ENCODE measurements at regions not wholly inside any gene's neighbourhood (a gene's known extent, or its start where the extent isn't known, plus 50 kb on each side); places are given as distances from the start of the nearest gene placed in this dataset.

DNA sequence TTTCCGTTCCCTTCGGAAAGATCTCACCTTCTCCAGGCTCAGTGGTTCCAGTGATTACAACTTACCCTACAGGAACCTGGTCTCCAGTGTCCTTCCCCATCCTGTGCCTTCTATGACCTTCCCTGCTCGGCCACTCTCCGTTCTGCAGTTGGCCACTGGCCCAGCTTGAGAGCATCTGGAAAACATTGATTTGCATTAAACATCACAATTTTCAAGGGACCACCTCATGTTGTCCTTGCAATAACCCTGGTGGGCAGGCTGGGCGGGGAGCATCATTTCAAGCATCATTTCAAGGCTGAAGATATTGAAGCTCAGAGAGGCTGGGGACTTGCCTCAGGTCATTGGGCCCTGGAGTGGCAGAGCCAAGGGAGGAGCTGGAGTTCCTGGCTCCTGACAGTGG, 177.4 kb downstream of the SEC61B start:
- no peak for DNase-seq (ENCODE audit: low read depth, low spot score)

DNA sequence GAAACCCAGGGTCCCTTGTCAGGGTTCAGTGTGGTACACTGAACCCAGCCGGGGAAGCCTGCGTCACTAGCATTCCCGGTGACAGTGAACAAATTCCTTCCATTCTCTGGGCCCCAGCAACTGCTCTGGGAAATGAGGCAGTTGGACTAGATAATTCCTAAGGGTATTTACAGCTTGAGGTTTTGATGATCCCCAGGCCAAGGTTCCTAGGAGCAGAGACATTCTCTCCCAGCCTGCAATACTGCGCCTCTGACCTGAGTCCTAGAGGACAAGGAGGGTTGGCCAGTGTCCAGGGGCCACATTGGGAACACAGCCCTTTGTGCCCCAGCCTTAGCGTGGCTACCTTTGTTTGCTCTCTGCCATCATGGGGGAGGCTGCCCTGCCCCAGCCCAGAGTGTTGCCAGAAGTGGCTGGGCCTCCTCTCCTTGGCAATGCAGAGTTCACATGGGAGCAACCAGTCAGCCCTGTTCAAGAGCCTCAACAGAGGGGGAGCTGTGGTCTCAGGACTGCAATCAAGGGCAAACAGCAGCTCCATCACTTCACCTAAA, 178.2 kb downstream of the SEC61B start:
- DNase-seq (ENCODE audit: low read depth, low spot score): peak; percentile 79

DNA sequence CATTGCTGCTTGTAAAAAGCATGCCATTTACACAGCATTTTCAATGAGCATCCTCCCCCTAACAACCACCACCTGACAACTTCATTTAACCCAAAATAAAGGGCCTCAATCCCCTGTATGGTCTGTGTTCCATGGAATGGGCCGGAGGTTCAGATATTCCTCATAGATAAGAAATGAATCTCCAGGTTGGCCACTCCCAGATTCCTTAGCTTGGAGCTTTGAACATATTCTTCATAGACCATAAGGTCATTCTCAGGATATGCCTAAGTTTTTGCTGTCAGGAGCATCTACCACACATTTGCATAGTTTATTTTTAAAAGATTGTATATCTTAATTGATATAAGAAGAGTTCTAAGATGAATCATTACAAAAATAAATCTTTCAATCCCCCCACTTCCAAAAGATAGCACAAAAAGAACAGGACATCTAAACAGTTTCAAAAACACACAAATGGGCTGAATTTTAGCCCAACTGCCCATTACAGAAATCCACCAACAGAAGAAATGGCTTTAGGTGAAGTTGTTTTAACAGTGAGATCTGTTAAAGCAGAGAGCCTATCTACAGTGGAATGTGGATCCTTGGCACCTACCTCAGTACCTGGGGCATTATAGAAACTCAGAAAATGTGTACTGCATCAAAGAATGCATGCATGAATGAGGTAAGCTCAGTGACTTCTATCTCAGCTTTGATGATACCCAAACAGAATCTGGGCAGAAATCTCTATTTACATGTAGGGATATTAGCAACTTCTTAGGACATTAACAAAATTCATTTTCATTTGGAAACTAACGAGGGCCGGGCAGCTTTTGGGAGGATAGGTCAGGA, 179.8 kb downstream of the SEC61B start:
- DNase-seq (ENCODE audit: low read depth, low spot score): no peak

DNA sequence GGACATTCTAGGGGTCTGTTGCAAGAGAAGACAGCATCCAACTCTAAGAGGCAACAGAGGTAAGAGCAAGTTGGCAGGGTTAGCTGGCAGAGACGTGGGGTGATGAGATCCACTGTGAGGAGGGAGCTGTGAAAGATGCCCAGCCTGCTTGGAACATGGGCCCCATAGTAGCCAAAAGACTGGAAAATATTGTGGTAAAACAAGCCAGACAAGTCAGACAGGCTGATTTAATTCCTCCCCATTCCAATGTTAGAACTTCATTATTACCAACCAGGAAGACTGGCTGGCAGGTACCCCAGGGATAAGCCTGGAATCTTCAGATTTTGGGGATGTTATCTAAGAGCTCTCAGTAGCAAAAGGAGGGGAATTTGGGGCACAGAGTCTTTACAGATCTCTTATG, 181.3 kb downstream of the SEC61B start:
- DNase-seq (ENCODE audit: low read depth, low spot score): no peak

DNA sequence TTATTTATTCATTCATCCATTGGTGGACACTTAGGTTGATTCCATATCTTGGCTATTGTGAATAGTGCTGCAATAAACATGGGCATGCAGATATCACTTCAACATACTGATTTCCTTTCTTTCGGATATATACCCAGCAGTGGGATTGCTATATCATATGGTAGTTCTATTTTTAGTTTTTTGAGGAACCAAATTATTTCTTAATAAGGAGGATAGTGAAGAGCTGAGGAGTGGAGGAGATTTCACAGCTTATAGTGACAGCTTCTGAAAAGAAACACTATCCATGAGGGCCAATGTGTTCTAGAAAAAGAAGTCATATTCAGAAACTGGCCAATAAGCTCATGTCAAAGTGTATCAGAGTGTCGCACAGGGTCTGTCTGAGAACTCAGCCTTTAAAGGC, 183.3 kb downstream of the SEC61B start:
- DNase-seq (ENCODE audit: low read depth, low spot score): no peak

DNA sequence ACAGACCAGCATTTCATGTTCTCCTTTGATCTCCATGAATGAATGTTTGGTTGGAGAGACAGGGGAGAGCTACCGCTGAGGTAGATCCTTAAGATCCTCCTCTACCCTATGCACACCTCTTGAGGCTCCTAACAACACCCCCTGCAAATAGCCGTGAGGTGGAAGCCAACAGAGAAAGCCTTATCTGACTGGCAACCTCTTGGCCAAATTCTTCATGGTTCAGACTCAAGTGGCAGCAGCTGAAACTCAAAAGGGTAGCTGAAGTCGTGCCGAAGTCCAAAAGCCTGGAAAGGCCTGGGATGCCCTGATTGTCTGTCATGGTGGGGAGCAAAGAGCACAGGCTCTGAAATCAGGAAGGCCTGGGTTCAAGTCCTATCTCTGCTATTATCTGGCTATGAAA, 184.9 kb downstream of the SEC61B start:
- no peak for DNase-seq (ENCODE audit: low read depth, low spot score)

DNA sequence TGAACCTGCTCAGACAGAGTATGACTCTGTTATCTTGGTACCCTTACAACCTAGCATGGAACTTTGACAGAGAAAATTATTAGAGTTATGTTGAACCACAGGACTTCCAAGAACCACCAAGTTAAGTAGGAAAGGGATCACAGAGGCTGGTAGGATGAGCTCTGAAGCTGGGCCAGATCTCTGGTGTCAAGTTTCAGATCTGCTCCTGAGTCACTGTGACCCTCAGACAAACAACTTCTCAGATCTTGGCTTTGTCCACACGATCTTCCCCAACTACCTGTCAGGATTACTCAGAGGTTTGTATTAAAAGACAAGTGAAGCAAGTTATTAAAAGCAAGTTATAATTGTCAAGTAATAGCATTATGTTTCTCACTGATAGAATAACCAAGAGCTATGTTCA, 189.0 kb downstream of the SEC61B start:
- peak; percentile 42 for DNase-seq (ENCODE audit: low read depth, low spot score)

DNA sequence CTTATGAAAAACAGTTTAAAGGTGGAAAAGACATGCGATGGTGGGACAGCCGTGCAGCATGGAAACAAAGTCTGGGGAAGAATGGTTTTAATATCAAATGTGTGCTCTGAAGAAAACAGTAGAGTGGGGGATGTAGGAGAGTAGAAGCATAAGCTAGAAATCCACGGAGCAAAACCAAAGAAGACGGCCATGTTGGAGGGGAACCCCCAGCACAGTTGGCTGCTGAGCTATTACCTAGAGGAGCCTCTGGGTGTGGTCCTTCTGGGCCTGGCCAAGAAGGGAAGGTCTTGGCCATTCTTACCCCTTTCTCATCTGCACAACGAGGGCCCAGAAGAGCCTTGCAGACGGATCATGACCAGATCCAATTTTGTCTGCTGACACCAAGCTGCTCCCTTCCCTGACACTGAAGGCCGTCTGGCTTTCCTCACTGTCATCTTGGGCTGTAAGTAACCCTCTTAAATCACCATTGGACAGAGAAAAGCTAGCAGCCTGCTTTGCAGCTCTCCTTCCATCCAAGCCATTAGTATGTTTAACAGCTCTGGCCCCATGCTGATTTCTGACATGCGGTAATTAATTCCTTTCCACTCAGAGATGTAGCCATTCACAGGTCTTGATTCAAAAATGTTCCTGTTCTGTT, 189.5 kb downstream of the SEC61B start:
- DNase-seq (ENCODE audit: low read depth, low spot score): peak; percentile 88

DNA sequence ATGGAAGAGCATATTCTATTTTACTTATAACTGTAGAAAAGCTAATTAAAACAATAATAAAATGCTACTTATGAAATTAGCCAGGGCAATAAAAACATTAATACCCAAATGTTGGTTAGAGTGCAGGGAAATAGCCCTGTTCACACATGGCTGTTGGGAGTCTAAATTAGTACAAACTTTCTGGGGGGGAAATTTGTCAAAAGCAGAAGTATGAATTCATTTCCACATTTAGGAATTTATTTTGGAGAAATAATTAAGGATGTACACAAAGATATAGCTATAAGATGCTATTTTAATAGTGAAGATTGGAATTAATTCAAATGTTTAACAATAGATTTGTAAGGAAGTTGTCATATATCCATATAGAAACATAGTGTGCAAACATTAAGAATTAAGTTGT, 190.5 kb downstream of the SEC61B start:
- no peak for DNase-seq (ENCODE audit: low read depth, low spot score)

DNA sequence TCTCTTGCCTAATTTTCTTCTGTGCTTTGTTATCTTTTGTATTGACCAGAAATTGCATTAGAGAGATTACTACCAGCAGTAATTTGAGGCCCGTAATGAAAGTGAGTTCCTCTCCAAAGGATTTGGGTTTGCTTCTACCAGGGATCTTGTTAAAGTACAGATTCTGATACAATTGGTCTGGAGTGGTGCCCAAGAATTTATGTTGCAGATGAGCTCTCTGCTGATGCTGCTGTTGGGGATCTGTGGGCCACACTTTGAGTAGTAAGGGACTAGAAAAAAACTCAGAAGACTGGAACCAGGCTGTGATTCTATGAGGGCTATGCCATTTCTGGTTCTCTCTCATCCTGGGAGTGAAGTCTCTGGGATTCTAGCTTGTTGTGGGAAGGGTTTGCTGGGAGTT, 192.2 kb downstream of the SEC61B start:
- no peak for DNase-seq (ENCODE audit: low read depth, low spot score)

DNA sequence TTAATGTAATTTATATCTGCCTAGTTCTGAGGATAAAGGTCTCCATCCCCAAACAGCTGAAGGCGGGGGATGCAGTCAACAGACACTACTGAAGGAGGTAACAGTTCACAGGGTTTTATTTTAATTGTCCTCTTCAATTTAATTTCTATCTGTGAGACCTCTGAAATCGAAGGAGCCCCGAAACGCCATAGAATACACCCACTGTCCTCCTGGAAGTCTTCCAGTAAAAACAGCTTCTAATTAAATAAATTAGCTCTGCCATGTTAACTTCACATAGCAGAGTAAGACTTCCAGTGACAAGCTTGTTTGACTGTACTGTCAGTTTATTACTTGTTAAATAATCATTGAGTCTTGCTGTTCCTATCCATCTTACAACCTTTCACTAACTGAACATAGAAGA, 193.5 kb downstream of the SEC61B start:
- DNase-seq (ENCODE audit: low read depth, low spot score): no peak

DNA sequence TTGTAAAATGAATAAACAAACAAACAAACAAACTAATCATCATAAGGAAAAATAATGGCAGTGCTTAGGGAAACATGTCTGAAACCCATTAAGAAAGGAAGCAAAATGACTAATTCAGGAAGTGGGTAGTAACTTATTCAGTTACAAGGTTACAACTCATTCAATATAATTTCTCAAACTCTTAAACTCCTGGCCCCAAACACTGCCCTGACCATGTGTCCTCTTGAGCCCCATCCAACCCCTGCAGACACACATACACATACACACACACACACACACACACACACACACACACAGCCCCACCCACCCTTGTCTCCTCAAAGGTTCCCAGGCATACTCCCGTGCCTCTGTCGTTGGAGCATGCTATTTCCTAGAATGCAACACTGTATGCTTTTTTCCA, 193.9 kb downstream of the SEC61B start:
- no peak for DNase-seq (ENCODE audit: low read depth, low spot score)

DNA sequence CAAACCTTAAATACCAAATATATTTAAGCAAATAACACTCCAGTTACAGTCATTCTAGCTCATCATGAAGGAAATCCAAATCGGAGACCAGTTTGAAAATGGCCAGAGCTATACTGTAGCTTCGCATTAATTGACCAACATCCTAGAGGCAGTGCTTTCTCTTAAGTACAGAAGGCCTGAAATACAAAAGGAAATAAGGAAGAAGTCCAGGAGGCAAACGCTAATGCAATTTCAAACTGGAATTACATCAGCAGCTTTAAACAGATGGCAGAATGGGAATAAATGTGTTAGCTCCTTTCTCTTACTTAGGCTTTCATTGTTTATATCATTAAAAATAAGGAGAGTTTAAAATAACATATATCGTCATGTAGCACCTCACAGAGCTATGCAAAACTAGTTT, 197.0 kb downstream of the SEC61B start:
- DNase-seq (ENCODE audit: low read depth, low spot score): no peak

DNA sequence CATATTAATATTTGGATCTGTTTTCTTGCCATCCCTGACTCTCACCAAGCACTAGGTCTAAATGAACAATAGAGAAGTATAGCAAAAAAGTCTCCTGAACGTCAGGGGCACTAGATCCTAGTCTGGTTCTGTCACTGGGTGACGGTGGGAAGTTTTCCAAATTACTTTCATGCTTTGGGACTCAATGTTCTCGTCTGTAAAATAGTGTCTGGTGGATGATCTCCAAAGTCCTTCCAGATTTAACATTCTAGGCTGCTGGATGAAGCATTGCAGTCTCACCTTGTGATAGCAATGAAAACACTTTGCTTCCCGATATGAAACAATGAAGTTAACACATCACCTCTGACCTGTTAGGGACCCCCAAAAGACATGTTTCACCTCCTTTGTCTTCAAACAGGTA, 199.3 kb downstream of the SEC61B start:
- DNase-seq (ENCODE audit: low read depth, low spot score): no peak

DNA sequence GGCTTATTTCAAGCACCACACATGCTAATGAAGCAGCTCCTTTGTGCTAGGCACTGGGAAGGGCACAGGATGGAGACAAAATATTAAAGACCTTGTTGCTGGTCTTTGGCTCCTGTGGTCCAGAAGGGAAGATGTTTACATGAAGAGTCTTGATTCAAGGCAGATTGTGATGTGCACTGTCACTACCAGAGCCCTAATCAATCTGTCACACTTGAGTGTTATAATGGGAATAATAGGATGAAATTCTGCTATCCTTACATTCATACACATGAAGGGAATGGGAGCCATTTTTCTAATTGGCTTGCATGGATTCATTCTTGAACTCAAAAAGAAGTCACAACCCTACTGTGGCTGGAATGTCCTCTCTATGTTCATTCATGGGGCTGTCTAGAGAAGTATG, 203.0 kb downstream of the SEC61B start:
- DNase-seq (ENCODE audit: low read depth, low spot score): no peak

DNA sequence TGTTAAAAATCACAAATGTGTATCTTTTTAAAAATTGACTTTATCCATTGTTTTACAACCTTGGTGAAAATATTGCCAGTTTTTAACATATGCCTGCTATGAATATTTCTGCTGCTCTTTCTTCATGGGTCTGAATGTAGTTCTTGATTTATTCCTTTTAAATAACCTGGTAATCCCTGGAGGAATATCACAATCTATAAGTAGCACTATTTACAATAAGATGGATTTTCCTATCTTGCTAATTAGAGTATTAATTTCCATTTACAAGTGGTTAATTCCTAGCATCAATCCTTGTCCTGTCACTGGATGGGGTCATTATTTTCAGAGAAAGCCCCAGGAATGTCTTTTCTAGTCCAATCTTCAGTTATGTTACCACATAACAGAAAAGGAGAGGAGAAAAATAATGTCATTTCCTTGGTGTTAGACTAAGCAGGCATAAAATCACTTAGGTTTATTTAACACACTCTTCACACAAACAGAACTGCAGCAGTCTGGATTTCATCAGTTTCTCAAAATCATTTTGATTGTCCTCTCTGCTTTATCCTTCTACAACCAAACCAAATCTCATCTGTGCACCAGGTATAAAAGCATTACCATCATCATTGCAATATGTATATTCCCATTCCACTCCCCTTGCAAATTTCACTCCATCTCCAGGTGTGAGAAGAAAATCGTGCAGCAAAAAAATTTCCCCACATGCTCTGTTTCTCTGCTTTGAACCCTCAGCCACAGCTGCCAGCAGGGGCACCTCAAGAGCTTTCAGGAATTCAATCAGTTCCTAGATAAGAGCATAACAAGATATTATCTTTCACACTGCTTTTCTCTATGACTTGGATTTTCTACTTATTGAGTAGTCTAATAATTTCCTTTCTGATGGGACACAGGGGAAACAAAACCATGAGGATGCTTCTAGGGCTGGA, 204.1 kb downstream of the SEC61B start:
- DNase-seq (ENCODE audit: low read depth, low spot score): no peak

DNA sequence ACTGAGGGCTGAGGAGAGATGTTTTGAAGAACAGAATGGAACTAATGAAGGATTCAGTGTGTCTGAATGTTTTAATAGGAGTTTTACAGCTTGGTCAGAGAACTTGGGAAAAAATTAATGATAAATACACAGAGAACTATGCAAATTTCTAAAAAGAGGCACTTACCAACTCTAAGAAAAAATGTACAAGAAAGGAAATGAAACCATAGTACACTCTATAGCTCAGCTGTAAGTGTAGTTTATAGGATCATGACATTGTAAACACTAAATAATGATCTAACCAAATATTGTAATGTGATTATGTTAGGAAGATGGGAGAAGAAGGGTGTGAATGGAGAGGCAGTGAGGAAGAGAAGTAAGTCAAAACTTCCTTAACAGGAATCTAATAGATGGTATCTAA, 205.2 kb downstream of the SEC61B start:
- DNase-seq (ENCODE audit: low read depth, low spot score): no peak

DNA sequence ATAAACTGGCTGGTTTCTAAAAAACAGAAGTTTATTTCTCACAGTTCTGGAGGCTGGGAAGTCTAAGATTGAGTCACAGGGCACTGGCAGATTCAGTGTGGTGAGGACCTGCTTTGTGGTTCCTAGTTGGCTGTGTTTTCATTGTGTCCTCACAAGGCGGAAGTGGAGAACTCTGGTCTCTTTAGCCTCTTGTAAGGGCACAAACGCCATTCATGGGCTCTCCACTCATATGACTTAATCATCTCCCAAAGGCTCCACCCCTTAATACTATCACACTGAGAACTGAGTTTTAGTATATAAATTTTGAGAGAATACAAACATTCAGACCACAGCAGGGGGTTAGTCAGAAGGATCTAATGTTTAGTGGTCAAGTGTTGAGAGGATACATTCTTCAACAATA, 208.2 kb downstream of the SEC61B start:
- no peak for DNase-seq (ENCODE audit: low read depth, low spot score)

DNA sequence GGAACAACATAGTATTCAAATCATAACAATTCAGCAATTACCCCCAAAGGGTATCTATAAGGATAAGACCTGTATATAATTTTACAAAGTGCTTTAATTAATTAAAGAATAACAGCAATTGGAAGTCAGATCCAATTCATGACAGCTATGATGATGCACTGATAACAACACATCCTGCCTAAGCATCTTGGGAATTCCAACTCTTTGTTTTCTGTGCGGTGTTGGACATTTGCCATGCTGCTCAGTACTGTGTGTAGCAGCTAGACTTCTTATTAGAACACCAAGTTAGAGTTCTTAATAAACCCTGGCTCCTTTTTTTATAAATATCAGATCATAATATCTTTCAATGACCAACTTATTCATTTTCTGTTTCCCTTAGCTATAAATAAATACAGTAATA, 209.0 kb downstream of the SEC61B start:
- DNase-seq (ENCODE audit: low read depth, low spot score): no peak

DNA sequence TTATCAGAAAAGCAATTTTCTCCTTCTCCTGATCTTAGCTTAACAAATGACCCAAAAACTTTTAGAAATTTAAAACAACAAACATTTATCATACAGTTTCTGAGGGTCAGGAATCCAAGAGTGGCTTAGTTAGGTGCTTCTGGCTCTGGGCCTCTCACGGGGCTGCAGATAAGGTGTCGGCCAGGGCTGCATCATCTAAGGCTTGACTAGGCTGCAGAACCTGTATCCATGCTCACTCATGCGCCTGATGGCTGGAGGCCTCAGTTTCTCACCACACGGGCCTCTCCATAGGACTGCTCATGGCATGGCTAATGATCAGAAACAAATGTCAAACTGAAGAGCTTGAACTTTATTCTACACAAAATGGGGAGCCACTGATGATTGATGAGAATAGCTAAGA, 210.0 kb downstream of the SEC61B start:
- no peak for DNase-seq (ENCODE audit: low read depth, low spot score)

DNA sequence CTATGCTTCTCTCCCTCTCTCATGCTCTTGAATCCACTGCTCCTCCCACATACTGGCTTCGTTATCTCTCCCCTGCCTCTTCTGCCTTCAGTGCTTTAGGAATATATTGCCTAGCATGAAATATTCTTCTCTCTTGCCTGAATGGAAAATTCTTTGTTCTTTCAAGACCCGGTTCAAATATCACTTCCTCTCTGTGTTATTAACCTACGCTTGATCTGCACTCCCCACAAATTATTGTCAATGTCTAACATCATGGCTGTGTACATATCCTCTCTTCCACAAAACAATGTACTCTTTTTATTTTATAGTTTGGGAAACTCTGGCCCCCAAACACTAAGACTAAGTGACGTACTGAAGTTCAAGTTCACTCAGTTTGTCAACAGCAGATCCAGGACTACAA, 211.0 kb downstream of the SEC61B start:
- no peak for DNase-seq (ENCODE audit: low read depth, low spot score)

DNA sequence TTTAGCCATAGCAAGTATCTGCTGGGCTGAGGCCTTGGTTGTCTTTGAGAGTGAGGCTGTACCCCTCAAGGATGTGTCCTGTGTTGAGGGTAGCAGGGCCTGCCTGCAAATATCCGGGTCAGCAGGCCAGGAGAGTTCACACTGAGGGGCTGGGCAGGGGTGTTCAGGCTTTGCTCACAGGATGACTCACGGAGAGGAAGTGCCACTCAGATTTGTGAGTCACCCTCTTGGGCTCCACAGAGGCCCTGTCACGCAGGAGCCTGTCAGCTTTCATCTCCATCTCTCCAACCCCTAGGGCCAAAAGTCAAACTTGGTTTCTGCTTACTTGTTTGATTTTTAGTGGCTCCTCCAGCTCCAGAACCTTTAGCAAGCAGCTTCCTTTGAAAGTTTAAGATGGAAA, 211.5 kb downstream of the SEC61B start:
- peak; percentile 84 for DNase-seq (ENCODE audit: low read depth, low spot score)

All from ELF-1 (cell line).